HG02678 (cell line): ENCODE measurements at regions not wholly inside any gene's neighbourhood (a gene's known extent, or its start where the extent isn't known, plus 50 kb on each side); places are given as distances from the start of the nearest gene placed in this dataset.
"Not testable (repeated sequence)": the region's sequence is repeated elsewhere in the genome, so short reads cannot be mapped to it uniquely, and the experiment has no call there.

Experiments
- ATAC-seq: cut with Tn5 transposase; IDR thresholded peaks from one replicate; pipeline ENCODE4 v1.9.1; 2021; ENCODE audit warnings: mild to moderate bottlenecking, moderate library complexity; ENCODE audit not compliant: unreplicated experiment

GRCh38 chrX:65831268-65831667, 163.8 kb downstream of the MSN start:
- no peak for ATAC-seq

GRCh38 chrX:65828599-65828998, 161.1 kb downstream of the MSN start:
- no peak for ATAC-seq

- ATAC-seq: not testable (repeated sequence)
Measured at GRCh38 chrX:65825226-65825625, 157.8 kb downstream of the MSN start.

GRCh38 chrX:65821721-65822496, 154.5 kb downstream of the MSN start:
- ATAC-seq: peak; percentile 73

- ATAC-seq: not testable (repeated sequence)
Measured at GRCh38 chrX:65819983-65820382, 152.5 kb downstream of the MSN start.

- no peak for ATAC-seq
Measured at GRCh38 chrX:65813245-65813644, 145.8 kb downstream of the MSN start.

GRCh38 chrX:65811558-65812228, 144.2 kb downstream of the MSN start:
- no peak for ATAC-seq
